GM21381 (cell line): ENCODE measurements at regions not wholly inside any gene's neighbourhood (a gene's known extent, or its start where the extent isn't known, plus 50 kb on each side); places are given as distances from the start of the nearest gene placed in this dataset.
A peak's percentile ranks its signal among the peaks of the same experiment; 100 is the strongest.
"Not testable (repeated sequence)": the region's sequence is repeated elsewhere in the genome, so short reads cannot be mapped to it uniquely, and the experiment has no call there.

Experiments
- ATAC-seq: cut with Tn5 transposase; IDR thresholded peaks from one replicate; pipeline ENCODE4 v1.9.1; 2021; ENCODE audit warnings: mild to moderate bottlenecking, moderate library complexity; ENCODE audit not compliant: unreplicated experiment

DNA sequence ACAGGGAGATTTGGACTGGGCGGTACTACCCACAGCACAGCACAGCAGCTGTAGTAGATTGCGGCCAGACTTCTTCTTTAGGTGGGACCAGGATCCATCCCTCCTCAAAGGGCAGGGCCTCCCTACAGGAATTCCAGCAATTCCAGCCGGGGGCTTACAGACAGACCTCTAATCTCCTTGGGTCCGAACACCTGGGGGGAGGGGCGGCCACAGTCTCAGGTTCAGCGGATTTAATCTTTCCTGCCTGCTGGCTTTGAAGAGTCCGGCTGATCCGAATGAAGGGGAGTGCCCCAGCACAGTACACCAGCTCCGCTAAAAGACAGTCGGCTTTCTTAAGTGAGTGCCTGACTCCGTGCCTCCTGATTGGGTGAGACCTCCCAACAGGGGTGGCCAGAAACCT, 1708.5 kb downstream of the BRINP3 start:
- ATAC-seq = no peak

DNA sequence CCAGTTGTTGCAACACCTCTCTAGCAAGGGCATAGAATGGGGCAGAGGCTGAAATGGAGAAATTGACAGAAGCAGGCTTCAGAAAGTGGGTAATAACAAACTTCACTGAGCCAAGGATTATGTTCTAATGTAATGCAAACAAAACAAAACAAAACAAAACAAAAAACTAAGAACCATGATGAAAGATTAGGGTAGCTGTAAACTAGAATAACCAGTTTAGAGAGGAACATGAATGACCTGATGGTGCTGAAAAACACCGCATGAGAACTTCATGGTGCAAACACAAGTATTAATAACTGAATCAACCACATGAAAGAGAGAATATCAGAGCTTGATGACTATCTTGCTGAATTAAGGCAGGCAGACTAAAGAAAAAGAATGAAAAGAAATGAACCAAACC, 1707.7 kb downstream of the BRINP3 start:
- no peak for ATAC-seq

DNA sequence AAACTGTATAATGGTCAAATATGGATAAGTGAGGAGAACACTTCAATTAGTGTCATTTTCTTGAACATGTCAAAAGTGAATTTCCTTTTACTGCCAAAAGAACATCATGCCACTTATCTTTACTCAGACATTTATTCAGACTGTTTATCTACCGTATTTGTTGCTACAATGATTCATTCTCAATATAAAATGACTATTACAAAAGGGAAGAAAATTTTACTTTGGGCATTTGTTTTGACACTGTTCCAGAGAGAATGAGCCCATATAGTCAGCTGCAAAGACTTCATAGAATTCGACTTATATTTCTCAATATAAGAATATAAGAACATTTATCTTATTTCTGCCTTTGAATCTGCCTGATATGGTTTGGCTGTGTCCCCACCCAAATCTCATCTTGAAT, 1699.1 kb downstream of the BRINP3 start:
- ATAC-seq = no peak

DNA sequence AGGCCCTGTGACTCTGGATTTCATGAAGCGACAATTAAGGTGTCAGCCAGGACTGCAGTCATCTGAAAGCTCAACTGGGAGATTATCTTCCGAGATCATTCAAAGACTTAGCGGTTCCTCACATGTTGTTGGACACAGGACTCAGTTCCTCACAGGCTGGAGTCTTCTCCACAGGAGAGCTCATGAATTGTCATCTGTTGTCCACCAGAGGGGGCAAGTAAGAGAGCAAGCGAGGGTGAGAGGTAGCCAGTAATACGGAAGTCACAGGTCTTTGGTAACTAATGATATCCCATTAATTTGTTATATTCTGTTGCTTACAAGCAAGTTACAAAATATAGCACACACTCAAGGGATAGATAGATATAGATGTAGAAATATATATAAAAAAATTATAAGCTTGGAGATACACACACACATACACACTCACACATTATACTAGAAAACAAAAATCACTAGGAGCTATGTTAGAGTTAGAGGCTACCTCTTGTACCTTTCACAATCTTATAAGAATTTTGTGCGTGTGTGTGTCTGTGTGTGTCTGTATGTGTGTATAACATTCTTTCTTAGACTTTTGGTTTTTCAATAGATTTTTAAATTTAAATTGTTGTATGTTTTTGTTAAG, 1695.3 kb downstream of the BRINP3 start:
- ATAC-seq = peak; percentile 85

DNA sequence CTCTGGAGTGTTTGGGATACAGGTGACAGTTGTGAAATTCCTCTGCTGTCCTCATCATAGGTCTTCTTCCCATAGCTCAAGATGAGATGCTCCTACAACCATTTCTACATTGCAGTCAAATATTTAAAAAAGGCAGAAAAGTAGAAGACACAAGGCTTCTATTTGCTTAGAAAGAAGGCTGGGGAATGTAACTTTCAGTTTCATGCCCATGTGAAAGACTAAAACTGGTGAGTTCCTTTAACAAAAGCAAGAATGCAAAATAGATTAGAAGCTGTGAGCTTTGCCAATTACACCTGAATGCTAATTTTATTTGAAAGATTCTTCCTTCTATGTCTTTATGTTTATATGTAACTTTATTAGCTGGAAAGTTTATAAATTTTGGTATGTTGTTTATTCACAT, 1682.7 kb downstream of the BRINP3 start:
- ATAC-seq = no peak

DNA sequence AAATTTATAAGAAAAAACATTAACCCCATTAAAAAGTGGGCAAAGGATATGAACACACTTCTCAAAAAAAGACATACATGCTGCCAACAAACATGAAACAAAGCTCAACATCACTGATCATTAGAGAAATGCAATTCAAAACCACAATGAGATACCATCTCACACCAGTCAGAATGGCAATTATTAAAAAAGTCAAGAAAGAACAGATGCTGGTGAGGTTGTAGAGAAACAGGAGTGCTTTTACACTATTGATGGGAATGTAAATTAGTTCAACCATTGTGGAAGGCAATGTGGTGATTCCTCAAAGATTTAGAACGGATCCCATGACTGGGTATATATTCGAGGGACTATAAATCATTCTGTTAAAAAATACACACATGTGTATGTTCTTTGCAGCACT, 1665.5 kb downstream of the BRINP3 start:
- not testable (repeated sequence) for ATAC-seq

DNA sequence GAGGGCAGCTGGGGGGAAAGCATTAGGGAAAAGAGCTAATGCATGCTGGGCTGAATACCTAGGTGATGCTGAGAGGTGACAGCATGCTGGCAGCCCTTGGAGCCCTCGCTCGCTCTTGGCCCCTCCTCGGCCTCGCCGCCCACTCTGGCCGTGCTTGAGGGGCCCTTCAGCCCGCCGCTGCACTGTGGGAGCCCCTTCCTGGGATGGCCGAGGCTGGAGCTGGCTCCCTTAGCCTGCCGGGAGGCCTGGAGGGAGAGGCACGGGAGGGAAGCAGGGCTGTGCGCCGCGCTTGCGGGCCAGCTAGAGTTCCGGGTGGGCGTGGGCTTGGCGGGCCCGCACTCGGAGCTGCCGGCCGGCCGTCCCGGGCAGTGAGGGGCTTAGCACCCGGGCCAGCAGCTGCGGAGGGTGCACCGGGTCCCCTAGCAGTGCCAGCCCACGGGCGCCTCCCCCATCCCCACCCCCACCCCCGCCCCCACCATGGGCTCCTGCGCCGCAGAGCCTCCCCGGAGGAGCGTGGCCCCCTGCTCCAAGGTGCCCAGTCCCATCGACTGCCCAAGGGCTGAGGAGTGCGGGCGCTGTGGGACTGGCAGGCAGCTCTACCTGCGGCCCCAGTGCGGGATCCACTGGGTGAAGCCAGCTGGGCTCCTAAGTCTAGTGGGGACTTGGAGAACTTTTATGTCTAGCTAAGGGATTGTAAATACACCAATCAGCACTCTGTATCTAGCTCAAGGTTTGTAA, 1664.7 kb downstream of the BRINP3 start:
- not testable (repeated sequence) for ATAC-seq

DNA sequence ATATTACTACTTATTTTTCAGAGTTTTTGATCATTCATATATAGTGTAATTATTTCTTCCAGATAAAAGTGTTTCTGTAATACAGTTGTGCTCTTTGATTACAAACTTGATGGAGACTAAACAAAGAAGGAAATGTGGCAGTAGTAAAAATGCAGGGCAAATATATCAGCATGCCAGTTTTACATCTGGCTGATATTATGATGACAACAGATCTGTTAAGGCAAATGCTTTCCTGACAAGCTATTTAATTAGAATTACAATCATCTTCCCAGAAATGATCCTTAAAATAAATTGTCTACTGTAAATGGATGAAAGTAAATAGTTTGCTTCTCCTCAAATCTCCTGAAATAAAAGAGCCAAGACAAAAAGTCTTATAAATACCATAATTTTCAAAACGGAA, 1659.8 kb downstream of the BRINP3 start:
- no peak for ATAC-seq

DNA sequence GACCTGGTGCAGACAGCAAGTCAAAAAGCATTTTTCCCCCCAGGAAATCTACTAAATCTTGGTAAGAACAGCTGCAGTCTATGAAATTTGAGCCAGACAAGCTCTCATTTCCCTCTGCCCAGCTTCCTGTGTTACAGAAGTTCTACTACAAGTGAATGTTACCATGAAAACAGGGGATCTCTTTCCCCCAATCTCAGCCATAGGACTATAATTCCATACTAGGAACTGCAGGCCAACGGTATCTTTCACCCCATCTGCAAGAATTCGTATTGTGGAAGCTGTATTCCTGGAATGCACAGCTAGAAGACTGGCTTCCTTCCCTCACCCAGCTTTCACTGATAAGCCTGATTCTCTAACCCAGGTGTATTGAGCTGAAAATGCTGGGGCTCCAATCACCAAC, 1655.4 kb downstream of the BRINP3 start:
- no peak for ATAC-seq

DNA sequence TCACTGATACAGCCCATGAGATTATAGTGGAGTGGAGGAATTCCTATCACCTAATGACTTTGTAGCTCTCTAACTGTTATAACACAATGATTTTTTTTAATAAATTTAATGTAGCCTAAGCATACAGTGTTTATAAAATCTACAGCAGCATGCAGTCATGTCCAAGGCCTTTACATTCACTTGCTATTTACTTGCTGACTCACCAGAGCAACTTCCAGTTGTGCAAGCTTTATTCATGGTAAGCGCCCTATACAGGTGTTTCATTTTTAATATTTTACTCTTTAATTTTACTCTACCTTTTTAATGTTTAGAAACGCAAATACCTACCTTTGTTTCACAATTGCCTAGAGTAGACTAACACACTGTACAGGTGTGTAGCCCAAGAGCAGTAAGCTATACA, 1652.2 kb downstream of the BRINP3 start:
- ATAC-seq = no peak

DNA sequence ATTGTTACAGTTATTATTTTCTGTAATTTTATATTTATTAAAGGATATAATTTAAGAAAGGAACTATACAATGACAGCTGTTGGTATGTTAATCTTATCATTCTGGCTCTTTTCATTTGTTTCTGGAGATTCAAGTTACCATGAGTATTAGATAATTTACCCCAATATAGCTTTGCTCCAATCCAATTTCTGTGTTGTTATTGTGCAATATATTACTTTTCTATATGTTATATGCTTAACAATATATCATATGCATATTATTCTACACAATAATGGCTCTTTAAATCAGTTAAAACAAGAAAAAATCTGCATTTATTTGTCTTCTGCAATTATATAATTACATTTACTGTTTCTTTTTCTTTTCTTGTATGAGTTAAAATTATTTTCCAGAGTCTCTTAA, 1650.9 kb downstream of the BRINP3 start:
- no peak for ATAC-seq

DNA sequence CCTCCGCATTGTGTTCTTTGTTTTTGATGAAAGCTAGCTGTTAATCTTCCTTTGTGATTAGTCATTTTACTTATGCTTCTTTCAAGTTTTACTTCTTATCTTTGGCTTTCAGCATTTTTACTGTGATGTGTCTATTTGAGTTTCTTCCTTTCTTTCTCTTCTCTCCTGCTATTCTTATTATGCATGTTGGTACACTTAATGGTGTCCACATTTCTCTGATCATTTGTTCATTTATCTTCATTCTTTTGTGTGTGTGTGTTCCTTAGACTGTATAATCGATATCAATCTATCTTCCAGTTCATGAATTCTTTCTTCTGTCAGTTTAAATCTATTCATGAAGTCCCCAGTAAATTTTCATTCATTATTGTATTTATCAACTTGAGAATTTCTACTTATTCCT, 1650.3 kb downstream of the BRINP3 start:
- no peak for ATAC-seq

DNA sequence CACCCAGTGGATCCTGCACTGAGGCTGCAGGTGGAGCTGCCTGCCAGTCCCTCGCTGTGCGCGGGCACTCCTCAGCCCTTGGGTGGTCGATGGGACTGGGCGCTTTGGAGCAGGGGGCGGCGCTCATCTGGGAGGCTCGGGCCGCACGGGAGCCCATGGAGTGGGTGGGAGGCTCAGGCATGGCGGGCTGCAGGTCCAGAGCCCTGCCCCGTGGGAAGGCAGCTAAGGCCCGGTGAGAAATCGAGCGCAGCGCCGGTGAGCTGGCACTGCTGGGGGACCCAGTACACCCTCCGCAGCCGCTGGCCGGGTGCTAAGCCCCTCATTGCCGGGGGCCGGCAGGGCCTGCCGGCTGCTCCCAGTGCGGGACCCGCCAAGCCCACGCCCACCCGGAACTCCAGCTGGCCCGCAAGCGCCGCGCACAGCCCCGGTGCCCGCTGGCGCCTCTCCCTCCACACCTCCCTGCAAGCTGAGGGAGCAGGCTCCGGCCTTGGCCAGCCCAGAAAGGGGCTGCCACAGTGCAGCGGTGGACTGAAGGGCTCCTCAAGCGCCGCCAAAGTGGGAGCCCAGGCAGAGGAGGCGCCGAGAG, 1636.5 kb downstream of the BRINP3 start:
- ATAC-seq = not testable (repeated sequence)

DNA sequence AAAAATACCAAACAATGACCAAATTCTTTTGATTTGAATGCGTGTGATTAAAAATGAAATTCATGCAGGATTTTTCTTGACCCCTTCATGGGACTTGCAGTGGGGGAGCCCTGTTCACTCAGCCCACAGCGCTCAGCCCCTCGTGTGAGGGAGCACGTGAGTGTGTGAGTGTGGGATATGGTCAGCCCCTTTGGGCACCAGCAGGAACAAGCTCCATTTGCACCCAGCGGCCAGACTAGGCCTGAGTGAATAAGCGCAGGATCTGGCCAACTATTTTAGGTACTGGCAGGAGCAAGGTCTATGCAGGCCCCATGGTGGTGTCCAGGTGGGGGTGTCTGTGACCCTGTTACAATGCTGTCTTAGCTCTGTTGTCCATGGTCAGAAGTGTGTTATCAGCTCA, 1631.2 kb downstream of the BRINP3 start:
- ATAC-seq = no peak

DNA sequence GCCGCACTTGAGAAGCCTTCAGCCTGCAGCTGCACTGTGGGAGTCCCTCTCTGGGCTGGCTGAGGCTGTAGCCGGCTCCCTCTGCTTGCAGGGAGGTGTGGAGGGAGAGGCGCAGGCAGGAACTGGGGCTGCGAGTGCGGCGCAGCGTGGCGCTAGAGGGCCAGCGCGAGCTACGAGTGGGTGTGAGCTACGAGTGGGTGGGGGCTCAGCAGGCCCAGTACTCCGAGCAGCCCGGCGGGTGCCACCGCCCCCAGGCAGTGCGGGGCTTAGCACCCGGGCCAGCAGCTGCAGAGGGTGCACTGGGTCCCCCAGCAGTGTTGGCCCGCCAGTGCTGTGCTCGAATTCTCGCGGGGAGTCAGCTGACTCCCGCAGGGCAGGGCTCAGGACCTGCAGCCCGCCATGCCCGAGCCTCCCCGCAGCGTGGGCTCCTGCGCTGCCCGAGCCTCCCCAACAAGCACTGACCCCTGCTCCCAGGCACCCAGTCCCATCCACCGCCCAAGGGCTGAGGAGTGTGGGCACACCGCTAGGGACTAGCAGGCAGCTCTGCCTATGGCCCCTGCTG, 1620.1 kb downstream of the BRINP3 start:
- ATAC-seq = no peak

DNA sequence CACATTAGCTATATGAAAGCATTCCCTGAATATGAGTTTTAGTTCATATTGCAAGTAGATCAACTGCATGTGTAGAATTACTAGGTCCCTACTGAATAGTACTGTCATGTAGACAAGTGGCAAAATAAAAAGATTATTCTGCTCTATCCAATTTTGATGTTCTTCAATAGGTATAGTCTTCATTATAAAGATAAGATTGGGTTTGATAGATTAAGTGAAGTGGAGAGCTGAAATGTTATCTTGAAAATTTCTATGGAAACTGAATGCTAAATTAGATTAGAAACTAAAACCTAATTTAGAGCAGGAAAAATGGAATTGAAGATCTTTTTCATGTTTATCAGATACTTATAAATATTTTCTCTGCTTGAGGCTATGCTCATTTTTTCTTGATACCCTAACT, 1610.0 kb downstream of the BRINP3 start:
- no peak for ATAC-seq

DNA sequence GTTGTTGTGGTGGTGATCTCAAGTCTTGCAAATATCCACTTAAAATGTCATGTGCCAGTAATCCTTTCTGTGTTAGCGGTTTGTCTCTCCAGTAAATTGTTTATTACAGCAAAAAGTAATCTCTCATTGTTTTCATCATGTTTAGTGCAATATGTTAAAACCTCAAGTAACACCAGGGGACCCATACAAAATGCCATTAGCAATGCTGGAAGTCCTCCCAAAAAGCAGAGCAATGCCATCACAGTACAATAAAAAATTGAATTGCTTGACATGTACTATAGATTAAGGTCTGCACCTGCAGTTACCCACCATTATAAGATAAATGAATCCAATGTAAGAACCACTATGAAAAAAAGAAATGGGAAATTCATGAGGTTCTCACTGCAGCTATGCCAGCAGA, 1606.5 kb downstream of the BRINP3 start:
- no peak for ATAC-seq

DNA sequence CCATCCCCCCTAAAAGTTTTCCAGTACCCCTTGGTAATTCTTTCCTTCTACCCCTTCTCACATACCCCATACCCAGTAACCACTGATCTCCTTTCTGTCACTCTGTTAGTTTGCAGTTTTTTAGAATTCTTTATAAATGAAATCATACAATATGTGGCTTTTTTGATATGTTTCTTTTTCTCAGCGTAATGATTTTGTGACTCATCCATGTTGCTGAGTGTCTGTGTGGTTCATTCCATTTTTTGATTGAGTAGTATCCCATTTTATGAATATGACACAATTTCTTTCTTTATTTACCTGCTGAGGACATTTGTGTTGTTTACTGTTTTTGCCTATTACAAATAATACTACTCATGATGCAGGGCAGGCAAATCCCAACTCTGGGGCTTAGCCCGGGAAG, 1605.3 kb downstream of the BRINP3 start:
- ATAC-seq = no peak

DNA sequence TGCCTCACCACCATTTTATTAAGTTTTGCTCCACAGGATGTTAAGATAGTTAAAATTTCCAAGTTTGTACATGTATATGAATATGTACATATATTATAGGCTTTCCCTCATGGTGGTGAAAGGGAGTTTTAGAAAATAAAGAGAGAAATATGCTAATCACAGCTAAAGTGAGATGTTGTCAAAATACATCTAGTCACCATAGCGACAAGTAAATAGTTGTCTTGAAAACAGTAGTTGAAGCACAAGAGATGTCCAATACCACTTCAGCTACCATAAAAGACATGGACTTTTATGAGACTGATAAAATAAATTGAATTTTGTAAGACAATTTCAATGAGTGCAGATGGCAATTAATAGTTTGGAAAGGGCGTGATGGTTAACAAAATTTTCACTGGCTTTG, 1600.0 kb downstream of the BRINP3 start:
- ATAC-seq = no peak

DNA sequence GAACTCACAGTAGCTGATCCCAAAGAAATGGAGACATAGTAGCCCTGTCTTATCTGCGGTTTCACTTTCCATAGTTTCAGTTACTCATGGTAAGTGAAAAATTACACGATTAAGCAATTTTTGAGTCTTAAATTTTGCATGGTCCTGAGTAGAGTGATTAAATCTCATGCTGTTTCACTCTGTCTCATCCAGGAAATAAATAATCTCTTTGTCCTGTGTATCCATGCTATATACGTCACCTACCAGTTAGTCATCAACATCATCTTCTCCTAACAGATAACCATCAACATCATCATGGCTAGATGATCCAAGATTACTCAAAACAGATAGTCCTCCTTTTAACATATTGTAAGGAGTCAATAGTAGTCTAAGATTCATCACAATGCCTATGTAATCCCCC, 1589.3 kb downstream of the BRINP3 start:
- no peak for ATAC-seq

DNA sequence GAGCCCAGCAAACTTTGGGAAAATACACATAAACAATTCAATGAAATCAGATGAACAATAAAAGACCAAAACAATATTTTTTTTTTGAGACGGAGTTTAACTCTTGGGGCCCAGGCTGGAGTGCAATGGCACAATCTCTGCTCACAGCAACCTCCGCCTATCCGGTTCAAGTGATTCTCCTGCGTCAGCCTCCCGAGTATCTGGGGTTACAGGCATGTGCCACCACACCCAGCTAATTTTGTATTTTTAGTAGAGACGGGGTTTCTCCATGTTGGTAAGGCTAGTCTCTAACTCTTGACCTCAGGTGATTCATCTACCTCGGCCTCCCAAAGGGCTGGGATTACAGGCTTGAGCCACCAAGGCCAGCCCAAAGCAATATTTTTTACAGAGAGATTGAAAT, 1588.5 kb downstream of the BRINP3 start:
- ATAC-seq = no peak

DNA sequence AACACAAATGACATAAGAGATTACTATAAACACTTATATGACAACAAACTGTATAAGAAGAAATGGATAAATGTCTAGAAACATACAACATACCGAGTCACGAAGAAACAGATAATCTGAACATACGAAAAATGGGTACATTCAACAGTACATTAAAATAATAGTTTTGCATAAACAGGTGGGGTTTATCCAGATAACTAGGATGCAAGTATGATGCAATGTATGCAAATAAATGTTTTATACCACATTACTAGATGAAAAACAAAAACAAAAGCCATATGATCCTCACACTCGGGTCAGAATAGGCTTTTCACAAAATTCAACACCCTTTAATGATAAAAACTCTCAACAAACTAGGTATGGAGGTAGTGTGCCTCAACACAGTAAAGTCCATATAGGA, 1585.7 kb downstream of the BRINP3 start:
- ATAC-seq = no peak
